ENCODE measurements at regions not wholly inside any gene's neighbourhood (a gene's known extent, or its start where the extent isn't known, plus 50 kb on each side); places are given as distances from the start of the nearest gene placed in this dataset.

- intact Hi-C loops (cut with micrococcal nuclease): no loop called here
- H3K27me3 Mint-ChIP-seq: peaks cover 7% of the 10 kb centered on the region
- H3K36me3 Mint-ChIP-seq (ENCODE audit: low read depth): no peaks in the 10 kb centered on the region
- no peak overlapping the region for H3K27ac Mint-ChIP-seq
- CTCF ChIA-PET: no interaction called here
- no peaks in the 10 kb centered on the region for H3K4me1 Mint-ChIP-seq
- H3K4me3 Mint-ChIP-seq: no peak overlapping the region
- POLR2A ChIA-PET: no interaction called here
- H3K9me3 Mint-ChIP-seq: no peaks in the 10 kb centered on the region
- DNase-seq: no peak
- no peak for ATAC-seq (ENCODE audit: low read depth)
- TF ChIP-seq, protein P1, sequence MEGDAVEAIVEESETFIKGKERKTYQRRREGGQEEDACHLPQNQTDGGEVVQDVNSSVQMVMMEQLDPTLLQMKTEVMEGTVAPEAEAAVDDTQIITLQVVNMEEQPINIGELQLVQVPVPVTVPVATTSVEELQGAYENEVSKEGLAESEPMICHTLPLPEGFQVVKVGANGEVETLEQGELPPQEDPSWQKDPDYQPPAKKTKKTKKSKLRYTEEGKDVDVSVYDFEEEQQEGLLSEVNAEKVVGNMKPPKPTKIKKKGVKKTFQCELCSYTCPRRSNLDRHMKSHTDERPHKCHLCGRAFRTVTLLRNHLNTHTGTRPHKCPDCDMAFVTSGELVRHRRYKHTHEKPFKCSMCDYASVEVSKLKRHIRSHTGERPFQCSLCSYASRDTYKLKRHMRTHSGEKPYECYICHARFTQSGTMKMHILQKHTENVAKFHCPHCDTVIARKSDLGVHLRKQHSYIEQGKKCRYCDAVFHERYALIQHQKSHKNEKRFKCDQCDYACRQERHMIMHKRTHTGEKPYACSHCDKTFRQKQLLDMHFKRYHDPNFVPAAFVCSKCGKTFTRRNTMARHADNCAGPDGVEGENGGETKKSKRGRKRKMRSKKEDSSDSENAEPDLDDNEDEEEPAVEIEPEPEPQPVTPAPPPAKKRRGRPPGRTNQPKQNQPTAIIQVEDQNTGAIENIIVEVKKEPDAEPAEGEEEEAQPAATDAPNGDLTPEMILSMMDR (IDR thresholded peaks at IDR 0.05): no peak
Measured at GRCh38 chr14:55814064-55814463, 234.1 kb downstream of the KTN1 start.

GRCh38 chr14:55814873-55815272 lies 234.9 kb downstream of the KTN1 start:
- H3K9me3 Mint-ChIP-seq: no peaks in the 10 kb centered on the region
- no peak overlapping the region for H3K27ac Mint-ChIP-seq
- ATAC-seq (ENCODE audit: low read depth) (no peak), DNase-seq (no peak)
- POLR2A ChIA-PET: no interaction called here
- peaks cover 7% of the 10 kb centered on the region for H3K27me3 Mint-ChIP-seq
- intact Hi-C loops (cut with micrococcal nuclease): no loop called here
- no peaks in the 10 kb centered on the region for H3K36me3 Mint-ChIP-seq (ENCODE audit: low read depth)
- TF ChIP-seq, protein P1 (IDR thresholded peaks at IDR 0.05): no peak
- no peak overlapping the region for H3K4me3 Mint-ChIP-seq
- H3K4me1 Mint-ChIP-seq: peaks cover 4% of the 10 kb centered on the region
- CTCF ChIA-PET: no interaction called here

DNA sequence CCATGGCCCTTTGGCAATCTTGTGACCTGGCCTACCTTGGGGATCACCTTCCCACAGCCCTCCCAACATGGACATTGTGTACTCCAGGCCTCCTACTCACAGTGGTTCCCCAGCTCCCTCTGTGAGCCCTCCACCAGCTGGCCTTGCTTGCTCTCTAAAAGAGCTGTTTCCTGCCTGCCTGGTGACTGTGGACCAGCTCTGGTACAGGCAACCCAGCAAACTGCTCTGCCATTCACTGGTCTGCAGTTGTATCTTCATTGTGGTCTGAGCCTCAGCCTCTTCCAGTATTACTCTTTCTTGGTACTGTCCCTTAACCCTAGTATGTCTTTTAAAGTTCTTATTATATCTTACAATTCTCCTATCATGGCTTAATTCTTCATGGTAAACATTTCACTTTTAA lies 236.2 kb downstream of the KTN1 start:
- ChIA-PET POLR2A (no interaction called here), CTCF (no interaction called here)
- peaks cover 3% of the 10 kb centered on the region for H3K27me3 Mint-ChIP-seq
- no peaks in the 10 kb centered on the region for H3K36me3 Mint-ChIP-seq (ENCODE audit: low read depth)
- H3K27ac Mint-ChIP-seq: no peak overlapping the region
- TF ChIP-seq, protein P1 (IDR thresholded peaks at IDR 0.05): no peak
- H3K4me1 Mint-ChIP-seq: peaks cover 4% of the 10 kb centered on the region
- no peak for DNase-seq
- no peaks in the 10 kb centered on the region for H3K9me3 Mint-ChIP-seq
- intact Hi-C loops (cut with micrococcal nuclease): no loop called here
- H3K4me3 Mint-ChIP-seq: no peak overlapping the region
- no peak for ATAC-seq (ENCODE audit: low read depth)

DNA sequence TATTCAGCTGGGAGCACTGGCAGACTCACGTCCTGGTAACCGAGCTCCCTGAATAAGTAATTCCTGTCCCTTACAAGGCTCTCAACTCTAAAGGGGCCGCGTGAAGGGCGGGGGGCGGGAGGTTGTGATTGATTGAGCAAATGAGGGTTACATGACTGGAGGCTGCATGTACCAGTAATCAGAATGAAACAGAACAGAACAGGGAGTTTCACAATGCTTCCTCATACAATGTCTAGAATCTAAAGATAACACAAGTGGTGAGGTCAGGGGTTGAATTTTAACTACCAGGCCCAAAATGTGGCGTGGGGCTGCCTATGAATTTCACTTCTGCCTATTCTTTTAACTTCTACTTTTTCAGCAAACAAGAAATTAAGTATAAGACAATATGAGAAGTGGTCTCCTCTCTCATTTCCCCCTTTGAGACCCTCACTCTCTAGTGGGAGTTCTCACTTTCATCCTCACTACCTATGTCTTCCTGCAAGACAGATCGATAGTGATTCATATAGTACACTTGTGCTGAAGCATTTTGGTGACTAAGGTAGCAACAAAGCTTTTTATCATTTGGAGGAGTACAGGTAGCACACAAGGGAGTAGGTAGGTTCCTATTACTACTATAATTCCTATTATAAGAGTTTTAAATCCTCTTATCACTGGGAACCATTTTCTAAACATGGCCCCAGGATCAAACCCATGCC lies 239.8 kb downstream of the KTN1 start:
- TF ChIP-seq, protein P1 (IDR thresholded peaks at IDR 0.05): no peak
- no peak for DNase-seq
- H3K4me1 Mint-ChIP-seq: peaks cover 4% of the 10 kb centered on the region
- no peak overlapping the region for H3K27ac Mint-ChIP-seq
- no peaks in the 10 kb centered on the region for H3K9me3 Mint-ChIP-seq
- intact Hi-C loops (cut with micrococcal nuclease): no loop called here
- POLR2A ChIA-PET: no interaction called here
- H3K4me3 Mint-ChIP-seq: no peak overlapping the region
- peak; percentile 21 for ATAC-seq (ENCODE audit: low read depth)
- CTCF ChIA-PET: no interaction called here
- H3K36me3 Mint-ChIP-seq (ENCODE audit: low read depth): no peaks in the 10 kb centered on the region
- H3K27me3 Mint-ChIP-seq: no peaks in the 10 kb centered on the region

GRCh38 chr14:55822906-55823305 lies 242.9 kb downstream of the KTN1 start:
- intact Hi-C loops (cut with micrococcal nuclease): no loop called here
- CTCF ChIA-PET: no interaction called here
- ATAC-seq (ENCODE audit: low read depth) (no peak), DNase-seq (no peak)
- POLR2A ChIA-PET: no interaction called here
- H3K9me3 Mint-ChIP-seq: no peaks in the 10 kb centered on the region
- H3K4me1 Mint-ChIP-seq: peaks cover 4% of the 10 kb centered on the region
- H3K36me3 Mint-ChIP-seq (ENCODE audit: low read depth): no peaks in the 10 kb centered on the region
- H3K27me3 Mint-ChIP-seq: peaks cover 5% of the 10 kb centered on the region
- H3K27ac Mint-ChIP-seq: no peak overlapping the region
- TF ChIP-seq, protein P1 (IDR thresholded peaks at IDR 0.05): no peak
- H3K4me3 Mint-ChIP-seq: no peak overlapping the region

Data from activated B cell treated with CpG ODN at 0.5 μM for 24 hours (primary cell).